HepG2 (cell line): ENCODE measurements at regions not wholly inside any gene's neighbourhood (a gene's known extent, or its start where the extent isn't known, plus 50 kb on each side); places are given as distances from the start of the nearest gene placed in this dataset.

Experiments used
- ATAC-seq: fragments of 200-7000 bp; cut with Tn5 transposase; 3 replicates; pipeline ENCODE4 v1.9.1; 2020; ENCODE audit warnings: mild to moderate bottlenecking, moderate library complexity
- BruUV-seq: library from RNA; stranded (reverse); fragments of 400-500 nt; replicated peaks from 2 replicates; lab custom pipeline; 2021; lab: Mats Ljungman, UMichigan
- CTCF ChIA-PET: fragments of 300-600 bp; formaldehyde crosslinking; extraction: SDS; loops from one replicate; lab custom pipeline; 2021; ENCODE audit warnings: low total read pairs, inconsistent platforms, low intra/inter-chr PET ratio; lab: Yijun Ruan, JAX
- POLR2A ChIA-PET: fragments of 350-600 bp; sonication (Branson Sonifier 250); formaldehyde crosslinking; loops from one replicate; lab custom pipeline; 2020; ENCODE audit warnings: antibody characterized with exemption, inconsistent platforms; lab: Yijun Ruan, JAX
- DNase-seq: peaks from one replicate; pipeline ENCODE4 v3.0.0-alpha.2; 2015; ENCODE audit warnings: low spot score
- FAIRE-seq: peaks from 3 replicates; lab custom pipeline; 2011; peaks lifted over from hg19 to GRCh38; lab: Jason Lieb, UNC
- H2AFZ ChIP-seq: one replicate; pipeline ENCODE4 v1.6.1; 2011; ENCODE audit warnings: low read length, inconsistent platforms
- H3K27ac ChIP-seq: fragments of 300-600 bp; 3 replicates; pipeline ENCODE4 v1.8.0; 2011; ENCODE audit warnings: mixed run types, mild to moderate bottlenecking, mixed read lengths, low read length, inconsistent platforms; ENCODE audit not compliant: insufficient read depth; ENCODE audit errors: extremely low read length
- H3K27me3 ChIP-seq, 2 experiments: fragments of 200-600 bp in 1 of 2; 2 replicates in 1 of 2; 3 replicates in 1 of 2; pipeline versions ENCODE4 v1.6.0 to v1.8.0; 2011; ENCODE audit warnings: low read length in 2 of 2, mild to moderate bottlenecking in 2 of 2, moderate library complexity in 2 of 2, inconsistent platforms in 1 of 2; ENCODE audit not compliant: insufficient read depth in 2 of 2, control insufficient read depth in 1 of 2
- H3K36me3 ChIP-seq, 2 experiments: fragments of 200-600 bp in 1 of 2; replicated peaks in 1 of 2; 2 replicates in 1 of 2; 3 replicates in 1 of 2; pipeline versions ENCODE4 v1.5.1 to v1.8.0; 2011; ENCODE audit warnings: low read length in 2 of 2, inconsistent platforms in 1 of 2; ENCODE audit not compliant: insufficient read depth in 2 of 2, control insufficient read depth in 1 of 2
- H3K4me1 ChIP-seq: 2 replicates; pipeline ENCODE4 v1.5.1; 2012; ENCODE audit warnings: low read length, inconsistent platforms; ENCODE audit not compliant: insufficient read depth
- H3K4me2 ChIP-seq: 2 replicates; pipeline ENCODE4 v1.6.0; 2011; ENCODE audit warnings: low read depth, low read length, inconsistent platforms
- H3K4me3 ChIP-seq, 3 experiments: fragments of 200-600 bp in 1 of 3; sonication (generic), shearing (Covaris generic) in 1 of 3; replicated peaks in 1 of 3; 2 replicates each; pipeline ENCODE4 v1.5.1; 2011 to 2016; ENCODE audit warnings: low read length in 3 of 3, inconsistent platforms in 2 of 3, low read depth in 2 of 3, mild to moderate bottlenecking in 2 of 3, control low read depth in 1 of 3, mixed read lengths in 1 of 3; ENCODE audit not compliant: insufficient read depth in 1 of 3
- H3K79me2 ChIP-seq: one replicate; pipeline ENCODE4 v1.6.1; 2011; ENCODE audit warnings: low read length, inconsistent platforms; ENCODE audit not compliant: insufficient read depth
- H3K9ac ChIP-seq: 2 replicates; pipeline ENCODE4 v1.6.0; 2011; ENCODE audit warnings: mild to moderate bottlenecking, low read depth, low read length, inconsistent platforms; ENCODE audit not compliant: insufficient read depth
- H3K9me3 ChIP-seq: 2 replicates; pipeline ENCODE4 v1.5.1; 2012; ENCODE audit warnings: mild to moderate bottlenecking, low read length
- H4K20me1 ChIP-seq: 2 replicates; pipeline ENCODE4 v1.6.0; 2011; ENCODE audit warnings: inconsistent platforms, mild to moderate bottlenecking, low read length, moderate library complexity; ENCODE audit not compliant: insufficient read depth
- ARNT2 ChIP-seq: sonication (generic); formaldehyde crosslinking; IDR thresholded peaks from 2 replicates; pipeline ENCODE4 v1.8.0; 2022; ENCODE audit warnings: mild to moderate bottlenecking, low read depth, missing genetic modification reagents, moderate library complexity
- CCDC6 ChIP-seq: sonication (generic); formaldehyde crosslinking; IDR thresholded peaks from 2 replicates; pipeline ENCODE4 v1.8.1; 2022; ENCODE audit warnings: mild to moderate bottlenecking, missing genetic modification reagents, moderate library complexity
- FOXA3 ChIP-seq: IDR thresholded peaks from 2 replicates; pipeline ENCODE4 v1.6.1; 2016; ENCODE audit warnings: missing genetic modification reagents, missing compliant biosample characterization
- GATAD2A ChIP-seq: IDR thresholded peaks from 2 replicates; pipeline ENCODE4 v1.6.1; 2016
- MAFF ChIP-seq: IDR thresholded peaks from 2 replicates; pipeline ENCODE4 v1.6.1; 2011; ENCODE audit warnings: low read depth, low read length, improper control_type of control experiment
- NR2C2 ChIP-seq: sonication (generic); formaldehyde crosslinking; IDR thresholded peaks from 2 replicates; pipeline ENCODE4 v1.4.0; 2020; ENCODE audit warnings: missing genetic modification reagents, mild to moderate bottlenecking, moderate library complexity, borderline replicate concordance
- ZBTB7B ChIP-seq: sonication (generic); formaldehyde crosslinking; IDR thresholded peaks from 2 replicates; pipeline ENCODE4 v1.4.0; 2020; ENCODE audit warnings: missing genetic modification reagents
- ZFP41 ChIP-seq: sonication (generic); formaldehyde crosslinking; IDR thresholded peaks from 2 replicates; pipeline ENCODE4 v1.4.0; 2020; ENCODE audit warnings: mild to moderate bottlenecking, missing genetic modification reagents, borderline replicate concordance
- ZIK1 ChIP-seq: sonication (generic); formaldehyde crosslinking; IDR thresholded peaks from 2 replicates; pipeline ENCODE4 v1.5.0; 2020; ENCODE audit warnings: mild to moderate bottlenecking, low read depth, missing genetic modification reagents, borderline replicate concordance
- ZNF317 ChIP-seq: sonication (generic); formaldehyde crosslinking; IDR thresholded peaks from 2 replicates; pipeline ENCODE4 v1.5.0; 2020; ENCODE audit warnings: mild to moderate bottlenecking, missing genetic modification reagents
- ZNF33A ChIP-seq: sonication (generic); formaldehyde crosslinking; IDR thresholded peaks from 2 replicates; pipeline ENCODE4 v1.5.1; 2020; ENCODE audit warnings: missing genetic modification reagents, mild to moderate bottlenecking, moderate library complexity, borderline replicate concordance
- ZNF430 ChIP-seq: sonication (generic); formaldehyde crosslinking; IDR thresholded peaks from 2 replicates; pipeline ENCODE4 v1.9.0; 2021; ENCODE audit warnings: mild to moderate bottlenecking, missing genetic modification reagents
- ZNF670 ChIP-seq: sonication (generic); formaldehyde crosslinking; IDR thresholded peaks from 2 replicates; pipeline ENCODE4 v1.8.0; 2022; ENCODE audit warnings: mild to moderate bottlenecking, missing genetic modification reagents, borderline replicate concordance
- ZNF737 ChIP-seq: sonication (generic); formaldehyde crosslinking; IDR thresholded peaks from 2 replicates; pipeline ENCODE4 v1.5.0; 2020; ENCODE audit warnings: missing genetic modification reagents, mild to moderate bottlenecking, borderline replicate concordance
- ZNF879 ChIP-seq: sonication (generic); formaldehyde crosslinking; IDR thresholded peaks from 2 replicates; pipeline ENCODE4 v1.8.1; 2023; ENCODE audit warnings: missing genetic modification reagents
- in situ Hi-C: cut with HindIII; loops from 2 replicates; pipeline ENCODE4 v1.10.0; 2017; ENCODE audit warnings: low pct_unique_long_range_greater_than_20kb; ENCODE audit not compliant: extremely low pct_ligation_motif_present
- intact Hi-C: fragments of 100-400 bp; cut with micrococcal nuclease; formaldehyde crosslinking; loops from one replicate; pipeline ENCODE4 v1.10.0; 2022; ENCODE audit not compliant: unreplicated experiment

DNA sequence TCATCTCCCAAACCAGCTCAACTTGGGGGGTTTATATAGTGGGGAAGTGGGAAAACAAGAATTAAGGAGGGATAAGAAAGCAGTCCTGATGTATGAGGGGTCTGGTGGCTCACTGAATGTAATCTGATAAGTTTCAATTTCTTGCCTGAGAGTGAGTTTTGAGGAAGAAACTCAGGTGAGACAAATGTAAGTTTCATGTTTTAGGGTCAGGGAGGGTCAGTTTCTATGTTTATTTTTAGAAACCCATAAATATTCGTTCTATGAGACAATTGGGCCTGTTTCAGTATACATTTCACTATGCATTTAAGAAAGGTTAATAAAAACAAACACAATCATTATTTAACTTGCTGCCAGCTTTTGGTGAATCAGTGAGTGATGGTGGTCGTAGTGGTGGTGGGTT lies 128.0 kb upstream of the MBL2 start (continued):
- TF ChIP-seq ZNF317 (CRISPR knock-in tag), result no peak
- TF ChIP-seq ARNT2, result no peak
- no peak for TF ChIP-seq GATAD2A (CRISPR knock-in tag)
- TF ChIP-seq ZNF879, result no peak
- TF ChIP-seq, all 625 proteins: peak for 0

DNA sequence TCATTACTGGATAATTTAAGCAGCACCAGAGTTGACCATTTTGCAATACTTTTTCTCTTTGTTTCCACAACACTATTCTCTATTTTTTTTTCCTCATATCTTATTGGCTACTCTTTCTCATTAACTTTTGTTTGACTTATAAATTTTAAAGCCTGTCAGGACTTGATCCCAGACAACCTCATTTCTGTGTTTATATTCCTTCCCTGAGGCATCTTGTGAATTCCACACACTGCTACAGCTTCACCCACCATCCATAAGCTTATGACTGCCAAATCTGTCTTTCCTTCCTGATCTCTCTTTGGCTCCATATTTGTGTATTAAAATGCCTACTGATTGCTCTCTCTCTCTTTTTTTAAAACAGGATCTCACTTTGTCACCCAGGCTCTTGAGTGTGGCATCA lies 124.6 kb upstream of the MBL2 start:
- POLR2A ChIA-PET, result no interaction called here
- FAIRE-seq (no peak), ATAC-seq (no peak)

DNA sequence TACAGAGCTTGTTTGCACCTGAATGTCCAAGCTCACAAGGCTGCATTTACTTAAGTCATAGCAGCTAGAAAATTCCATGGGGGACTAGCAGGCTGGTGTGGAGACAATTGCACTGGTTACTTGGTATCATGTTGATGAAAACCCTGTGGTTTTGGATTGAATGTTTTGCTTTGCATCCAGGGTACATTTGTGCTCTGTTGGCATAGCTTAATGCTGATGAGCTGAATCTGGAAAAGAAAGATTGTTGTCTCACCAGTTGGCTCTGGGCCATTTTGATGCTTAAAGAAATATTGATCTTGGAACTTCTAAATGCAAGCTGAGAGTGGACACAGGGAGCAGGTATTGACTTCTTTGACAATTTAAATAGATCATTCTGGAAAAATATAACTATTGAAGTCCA lies 122.5 kb upstream of the MBL2 start:
- ATAC-seq (no peak), DNase-seq (no peak), FAIRE-seq (no peak)
- Histone ChIP-seq H3K36me3 (no peaks in the 10 kb centered on the region), H3K27me3 (no peaks in the 10 kb centered on the region; a peak in 1 of 5 replicates), H3K4me1 (no peaks in the 10 kb centered on the region), H3K4me3 (no peak overlapping the region), H3K4me2 (no peak overlapping the region), H4K20me1 (no peaks in the 10 kb centered on the region), H2AFZ (no peak overlapping the region), H3K9ac (no peak overlapping the region), H3K9me3 (no peaks in the 10 kb centered on the region), H3K79me2 (no peaks in the 10 kb centered on the region), H3K27ac (no peak overlapping the region)
- in situ Hi-C loops (no loop called here), intact Hi-C loops (no loop called here)
- BruUV-seq, result no TSS peak
- CTCF ChIA-PET, result no interaction called here
- POLR2A ChIA-PET, result no interaction called here
- TF ChIP-seq NR2C2, result no peak
- no peak for TF ChIP-seq ZBTB7B (CRISPR knock-in tag)
- TF ChIP-seq FOXA3 (CRISPR knock-in tag), result no peak
- TF ChIP-seq ZNF430 (CRISPR knock-in tag), result no peak
- no peak for TF ChIP-seq ZFP41 (CRISPR knock-in tag)
- TF ChIP-seq ZNF670 (CRISPR knock-in tag), result no peak
- no peak for TF ChIP-seq CCDC6 (CRISPR knock-in tag)
- no peak for TF ChIP-seq MAFF
- TF ChIP-seq ZIK1 (CRISPR knock-in tag), result no peak
- TF ChIP-seq ZNF737, result no peak

More for the DNA sequence above, 124.6 kb upstream of the MBL2 start:
- no peak overlapping the region for H3K9ac ChIP-seq
- no peaks in the 10 kb centered on the region for H3K9me3 ChIP-seq
- no peak for TF ChIP-seq ZNF33A (CRISPR knock-in tag)
- no peak overlapping the region for H3K27ac ChIP-seq
- intact Hi-C loops, result no loop called here
- no peak overlapping the region for H3K4me3 ChIP-seq
- no peaks in the 10 kb centered on the region for H4K20me1 ChIP-seq
- H3K4me1 ChIP-seq, result no peaks in the 10 kb centered on the region
- in situ Hi-C loops, result no loop called here
- no peaks in the 10 kb centered on the region; a peak in 1 of 5 replicates for H3K27me3 ChIP-seq
- CTCF ChIA-PET, result no interaction called here
- H2AFZ ChIP-seq, result no peak overlapping the region
- BruUV-seq, result no TSS peak
- H3K79me2 ChIP-seq, result no peaks in the 10 kb centered on the region
- H3K36me3 ChIP-seq, result no peaks in the 10 kb centered on the region
- H3K4me2 ChIP-seq, result no peak overlapping the region
- no peak for DNase-seq
